ENCODE measurements at regions not wholly inside any gene's neighbourhood (a gene's known extent, or its start where the extent isn't known, plus 50 kb on each side); places are given as distances from the start of the nearest gene placed in this dataset.

- no peak for TF ChIP-seq POLR2A (IDR thresholded peaks at IDR 0.05; ENCODE audit: low read depth, low read length)
- TF ChIP-seq GATA2 (IDR thresholded peaks at IDR 0.05; ENCODE audit: insufficient read depth, insufficient read length, low read depth, low read length), result no peak
Measured at GRCh38 chr10:16297642-16298041, 139.2 kb upstream of the PTER start.

Measured in endothelial cell of umbilical vein (primary cell).